ENCODE measurements at regions not wholly inside any gene's neighbourhood (a gene's known extent, or its start where the extent isn't known, plus 50 kb on each side); places are given as distances from the start of the nearest gene placed in this dataset.

DNA sequence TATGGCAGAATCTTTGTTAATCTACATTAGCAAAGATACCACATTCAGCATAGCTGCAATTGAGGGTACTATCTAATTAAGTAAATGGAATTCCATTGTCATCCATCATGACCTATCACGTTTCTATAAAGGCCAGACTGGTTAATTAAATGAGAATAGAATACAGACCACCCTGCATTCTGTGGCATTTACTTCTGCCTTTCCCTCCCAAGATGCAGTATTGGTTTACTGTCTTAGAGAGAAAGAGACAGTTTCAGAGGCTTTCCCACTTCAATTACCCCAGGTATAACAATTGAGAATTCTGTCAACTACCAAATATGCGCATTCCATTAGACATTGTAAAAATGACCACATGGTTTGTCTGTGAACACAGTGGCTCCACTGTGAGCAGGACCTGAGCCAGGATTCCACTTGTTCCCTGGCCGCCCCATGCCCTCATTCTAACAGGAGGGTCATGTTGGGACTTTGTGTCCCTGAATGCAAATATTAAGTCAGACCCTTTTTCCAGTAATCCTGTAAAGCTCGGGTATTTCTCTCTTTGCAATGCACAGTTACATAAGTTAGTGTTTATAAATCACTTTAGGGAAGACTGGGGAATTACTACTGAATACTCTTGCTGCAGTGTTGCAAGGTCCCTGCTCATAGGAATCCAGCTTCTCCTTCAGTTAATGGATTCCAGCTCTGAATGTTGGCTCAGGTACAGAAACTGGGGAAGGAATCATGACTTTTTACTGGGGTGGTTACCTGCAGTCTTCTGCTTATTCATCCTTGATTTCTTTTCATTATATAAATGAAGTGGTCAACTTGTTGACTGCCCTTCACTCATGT is 261.0 kb downstream of the PDGFC start:
- H3K36me3 ChIP-seq (ENCODE audit: low read length), result no peaks in the 10 kb centered on the region
- peaks cover 6% of the 10 kb centered on the region; the same call in 1 of the 2 replicates for H3K9me2 ChIP-seq (replicated peaks; ENCODE audit: insufficient read depth, low read length)
- H3K27me3 ChIP-seq (ENCODE audit: low read length), result no peaks in the 10 kb centered on the region
- no peaks in the 10 kb centered on the region for H3K9me3 ChIP-seq (ENCODE audit: insufficient read depth, low read length)
- TF ChIP-seq EZH2phosphoT487 (conservative IDR thresholded peaks at IDR 0.05; ENCODE audit: low read length), result no peak
- TF ChIP-seq, protein P1, sequence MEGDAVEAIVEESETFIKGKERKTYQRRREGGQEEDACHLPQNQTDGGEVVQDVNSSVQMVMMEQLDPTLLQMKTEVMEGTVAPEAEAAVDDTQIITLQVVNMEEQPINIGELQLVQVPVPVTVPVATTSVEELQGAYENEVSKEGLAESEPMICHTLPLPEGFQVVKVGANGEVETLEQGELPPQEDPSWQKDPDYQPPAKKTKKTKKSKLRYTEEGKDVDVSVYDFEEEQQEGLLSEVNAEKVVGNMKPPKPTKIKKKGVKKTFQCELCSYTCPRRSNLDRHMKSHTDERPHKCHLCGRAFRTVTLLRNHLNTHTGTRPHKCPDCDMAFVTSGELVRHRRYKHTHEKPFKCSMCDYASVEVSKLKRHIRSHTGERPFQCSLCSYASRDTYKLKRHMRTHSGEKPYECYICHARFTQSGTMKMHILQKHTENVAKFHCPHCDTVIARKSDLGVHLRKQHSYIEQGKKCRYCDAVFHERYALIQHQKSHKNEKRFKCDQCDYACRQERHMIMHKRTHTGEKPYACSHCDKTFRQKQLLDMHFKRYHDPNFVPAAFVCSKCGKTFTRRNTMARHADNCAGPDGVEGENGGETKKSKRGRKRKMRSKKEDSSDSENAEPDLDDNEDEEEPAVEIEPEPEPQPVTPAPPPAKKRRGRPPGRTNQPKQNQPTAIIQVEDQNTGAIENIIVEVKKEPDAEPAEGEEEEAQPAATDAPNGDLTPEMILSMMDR (IDR thresholded peaks at IDR 0.05; ENCODE audit: insufficient read depth, low read length, poor library complexity, severe bottlenecking), result no peak
- H3F3A ChIP-seq (ENCODE audit: insufficient read depth), result no peaks in the 10 kb centered on the region
- H3K4me3 ChIP-seq (ENCODE audit: insufficient read depth, low read length, poor library complexity, severe bottlenecking), result no peak overlapping the region
- H4K20me1 ChIP-seq (ENCODE audit: low read depth, low read length), result no peaks in the 10 kb centered on the region
- no peaks in the 10 kb centered on the region for H3K79me2 ChIP-seq (ENCODE audit: insufficient read depth, low read length)
- H2AFZ ChIP-seq (ENCODE audit: low read depth, low read length, severe bottlenecking), result no peak overlapping the region
- H3K27ac ChIP-seq (ENCODE audit: low read depth, low read length), result no peak overlapping the region
- no peak overlapping the region for H3K4me2 ChIP-seq (ENCODE audit: low read depth, low read length, poor library complexity, severe bottlenecking)
- no peak overlapping the region for H3K9ac ChIP-seq (ENCODE audit: low read length)

DNA sequence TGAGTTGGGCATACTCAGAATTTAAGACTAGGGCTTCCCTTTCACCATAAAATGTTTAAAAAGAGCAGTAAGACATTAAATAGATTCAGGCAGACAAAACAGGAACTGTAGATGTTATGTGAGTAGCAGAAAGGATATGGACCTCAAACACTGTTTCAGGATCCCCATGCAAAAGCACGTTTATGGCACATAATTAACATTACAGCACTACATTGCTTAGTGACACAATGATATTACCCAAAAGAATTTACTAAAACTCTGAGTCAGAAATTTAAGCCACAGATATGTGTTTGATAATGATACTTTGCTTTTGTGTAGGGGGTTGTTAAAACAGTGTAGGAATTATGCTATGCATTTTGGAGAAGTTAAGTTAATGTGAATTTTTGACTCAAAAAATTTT is 266.3 kb downstream of the PDGFC start:
- no peak overlapping the region for H2AFZ ChIP-seq (ENCODE audit: low read depth, low read length, severe bottlenecking)
- no peak for TF ChIP-seq EZH2phosphoT487 (conservative IDR thresholded peaks at IDR 0.05; ENCODE audit: low read length)
- TF ChIP-seq, protein P1 (IDR thresholded peaks at IDR 0.05; ENCODE audit: insufficient read depth, low read length, poor library complexity, severe bottlenecking), result no peak
- no peaks in the 10 kb centered on the region for H3K79me2 ChIP-seq (ENCODE audit: insufficient read depth, low read length)
- H3F3A ChIP-seq (ENCODE audit: insufficient read depth), result no peaks in the 10 kb centered on the region
- no peak overlapping the region for H3K27ac ChIP-seq (ENCODE audit: low read depth, low read length)
- no peak overlapping the region for H3K4me2 ChIP-seq (ENCODE audit: low read depth, low read length, poor library complexity, severe bottlenecking)
- H3K4me3 ChIP-seq (ENCODE audit: insufficient read depth, low read length, poor library complexity, severe bottlenecking), result no peak overlapping the region
- no peaks in the 10 kb centered on the region for H4K20me1 ChIP-seq (ENCODE audit: low read depth, low read length)
- no peaks in the 10 kb centered on the region for H3K9me2 ChIP-seq (replicated peaks; ENCODE audit: insufficient read depth, low read length)
- no peaks in the 10 kb centered on the region for H3K27me3 ChIP-seq (ENCODE audit: low read length)
- no peaks in the 10 kb centered on the region for H3K9me3 ChIP-seq (ENCODE audit: insufficient read depth, low read length)
- no peaks in the 10 kb centered on the region for H3K36me3 ChIP-seq (ENCODE audit: low read length)
- H3K9ac ChIP-seq (ENCODE audit: low read length), result no peak overlapping the region

DNA sequence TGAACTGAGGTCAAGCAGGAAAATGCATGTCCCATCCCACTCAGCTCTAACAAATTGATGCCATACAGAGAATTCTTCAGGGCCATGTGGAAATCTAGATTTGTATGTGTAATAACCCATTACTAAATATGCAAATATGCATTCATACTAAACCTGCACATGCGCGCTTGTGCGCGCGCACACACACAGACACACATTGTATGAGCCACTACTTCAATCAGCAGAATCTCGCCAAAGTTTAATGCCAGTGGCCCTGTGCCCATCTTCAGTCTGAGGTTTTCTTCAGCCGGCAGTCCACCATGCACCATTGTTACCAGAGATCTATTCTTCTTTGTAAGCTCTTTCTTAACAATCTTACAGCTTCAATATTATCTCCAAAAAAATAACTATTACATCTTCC is 276.4 kb downstream of the PDGFC start:
- no peaks in the 10 kb centered on the region for H3K36me3 ChIP-seq (ENCODE audit: low read length)
- H3F3A ChIP-seq (ENCODE audit: insufficient read depth), result no peaks in the 10 kb centered on the region
- H3K27me3 ChIP-seq (ENCODE audit: low read length), result no peaks in the 10 kb centered on the region
- no peaks in the 10 kb centered on the region for H4K20me1 ChIP-seq (ENCODE audit: low read depth, low read length)
- no peaks in the 10 kb centered on the region for H3K79me2 ChIP-seq (ENCODE audit: insufficient read depth, low read length)
- TF ChIP-seq EZH2phosphoT487 (conservative IDR thresholded peaks at IDR 0.05; ENCODE audit: low read length), result no peak
- TF ChIP-seq, protein P1 (IDR thresholded peaks at IDR 0.05; ENCODE audit: insufficient read depth, low read length, poor library complexity, severe bottlenecking), result no peak
- no peaks in the 10 kb centered on the region for H3K9me3 ChIP-seq (ENCODE audit: insufficient read depth, low read length)
- no peak overlapping the region for H3K27ac ChIP-seq (ENCODE audit: low read depth, low read length)
- H3K4me3 ChIP-seq (ENCODE audit: insufficient read depth, low read length, poor library complexity, severe bottlenecking), result no peak overlapping the region
- H3K4me2 ChIP-seq (ENCODE audit: low read depth, low read length, poor library complexity, severe bottlenecking), result no peak overlapping the region
- no peaks in the 10 kb centered on the region for H3K9me2 ChIP-seq (replicated peaks; ENCODE audit: insufficient read depth, low read length)
- H3K9ac ChIP-seq (ENCODE audit: low read length), result no peak overlapping the region
- no peak overlapping the region for H2AFZ ChIP-seq (ENCODE audit: low read depth, low read length, severe bottlenecking)
